B cell (primary cell): ENCODE measurements at regions not wholly inside any gene's neighbourhood (a gene's known extent, or its start where the extent isn't known, plus 50 kb on each side); places are given as distances from the start of the nearest gene placed in this dataset.

Experiments used
- ATAC-seq: fragments of 200-7000 bp; cut with Tn5 transposase; one replicate; pipeline ENCODE4 v1.10.0; 2021; ENCODE audit warnings: low read depth, mild to moderate bottlenecking, moderate number of reproducible peaks, moderate library complexity
- CTCF ChIA-PET: fragments of 350-600 bp; sonication (Branson Sonifier 250); formaldehyde crosslinking; loops from one replicate; lab custom pipeline; 2021; ENCODE audit warnings: antibody characterized with exemption, inconsistent platforms; lab: Charles Lee
- POLR2A ChIA-PET: fragments of 350-600 bp; sonication (Branson Sonifier 250); formaldehyde crosslinking; loops from one replicate; lab custom pipeline; 2021; ENCODE audit warnings: antibody characterized with exemption; lab: Charles Lee
- DNase-seq: peaks from one replicate; pipeline ENCODE4 v3.0.0; 2013
- H2AFZ ChIP-seq: 2 replicates; pipeline ENCODE4 v1.6.1; 2012; ENCODE audit warnings: mild to moderate bottlenecking, low read depth, low read length; ENCODE audit not compliant: insufficient read depth, poor library complexity, severe bottlenecking
- H3K27ac ChIP-seq, 2 donors: 1 replicate in 1 of 2; 2 replicates in 1 of 2; pipeline ENCODE4 v1.5.1; 2012 to 2013; ENCODE audit warnings: low read length in 2 of 2, mild to moderate bottlenecking in 2 of 2, moderate library complexity in 1 of 2
- H3K27me3 ChIP-seq, 4 experiments: fragments of 200-600 bp in 1 of 4; sonication (generic) in 1 of 4; replicated peaks in 1 of 4; 1 replicate in 2 of 4; 2 replicates in 2 of 4; pipeline versions ENCODE4 v1.6.1 to v1.7.0; 2013 to 2016; ENCODE audit warnings: low read length in 3 of 4, mild to moderate bottlenecking in 2 of 4, mixed read lengths in 1 of 4, moderate library complexity in 1 of 4; ENCODE audit not compliant: insufficient read depth in 4 of 4, control insufficient read depth in 3 of 4; ENCODE audit errors: control extremely low read depth in 1 of 4
- H3K36me3 ChIP-seq, 2 experiments: replicated peaks in 1 of 2; 1 replicate in 1 of 2; 2 replicates in 1 of 2; pipeline versions ENCODE4 v1.6.1 to v1.7.1; 2013; ENCODE audit warnings: low read length in 1 of 2; ENCODE audit not compliant: insufficient read depth in 2 of 2, control insufficient read depth in 1 of 2; ENCODE audit errors: control extremely low read depth in 1 of 2, extremely low read depth in 1 of 2
- H3K4me1 ChIP-seq, 2 donors: fragments of 200-600 bp in 1 of 2; sonication (generic) in 1 of 2; 1 replicate in 1 of 2; 2 replicates in 1 of 2; pipeline versions ENCODE4 v1.5.1 to v1.6.1; 2013 to 2017; ENCODE audit warnings: low read length in 2 of 2; ENCODE audit not compliant: control insufficient read depth in 2 of 2, insufficient read depth in 2 of 2
- H3K4me2 ChIP-seq: replicated peaks from 2 replicates; pipeline ENCODE3; 2012; ENCODE audit warnings: mild to moderate bottlenecking, low read depth, low read length; ENCODE audit not compliant: poor library complexity, severe bottlenecking
- H3K4me3 ChIP-seq, 5 experiments: fragments of 200-600 bp in 1 of 5; sonication (generic) in 1 of 5; 1 replicate in 3 of 5; 2 replicates in 2 of 5; pipeline versions ENCODE4 v1.5.1 to v1.7.0; 2011 to 2016; ENCODE audit warnings: low read length in 4 of 5, mild to moderate bottlenecking in 4 of 5, low read depth in 2 of 5, control low read depth in 1 of 5, moderate library complexity in 1 of 5; ENCODE audit not compliant: insufficient read depth in 1 of 5; ENCODE audit errors: control extremely low read depth in 1 of 5, extremely low read depth in 1 of 5
- H3K79me2 ChIP-seq: fragments of 200-600 bp; sonication (generic); one replicate; pipeline ENCODE4 v1.6.0; 2016; ENCODE audit warnings: low read length; ENCODE audit not compliant: control insufficient read depth, insufficient read depth
- H3K9ac ChIP-seq: fragments of 200-600 bp; sonication (generic); 2 replicates; pipeline ENCODE4 v1.6.1; 2017; ENCODE audit warnings: mild to moderate bottlenecking, low read length, moderate library complexity
- H3K9me3 ChIP-seq, 3 donors: one replicate each; pipeline versions ENCODE4 v1.6.1 to v1.7.1; 2013; ENCODE audit warnings: low read length in 2 of 3; ENCODE audit not compliant: control insufficient read depth in 2 of 3, insufficient read depth in 1 of 3; ENCODE audit errors: control extremely low read depth in 1 of 3
- H4K20me1 ChIP-seq: 2 replicates; pipeline ENCODE4 v1.6.0; 2012; ENCODE audit warnings: mild to moderate bottlenecking, low read length; ENCODE audit not compliant: insufficient read depth, control insufficient read depth, poor library complexity, severe bottlenecking
- H3K27ac Mint-ChIP-seq: one replicate; pipeline ENCODE4 v1.8.0; 2021; ENCODE audit warnings: mixed read lengths
- H3K27me3 Mint-ChIP-seq: one replicate; pipeline ENCODE4 v1.8.0; 2021; ENCODE audit warnings: mixed read lengths
- H3K4me1 Mint-ChIP-seq: one replicate; pipeline ENCODE4 v1.8.0; 2021; ENCODE audit warnings: mixed read lengths
- H3K4me3 Mint-ChIP-seq: one replicate; pipeline ENCODE4 v1.8.0; 2021; ENCODE audit warnings: mixed read lengths
- H3K9me3 Mint-ChIP-seq: one replicate; pipeline ENCODE4 v1.8.0; 2022; ENCODE audit warnings: mixed read lengths; ENCODE audit not compliant: insufficient read depth
- EZH2 ChIP-seq: IDR thresholded peaks from 2 replicates; pipeline ENCODE4 v1.6.1; 2012; ENCODE audit warnings: borderline replicate concordance, low read depth, mild to moderate bottlenecking, moderate library complexity, low read length; ENCODE audit not compliant: insufficient read depth, poor library complexity, severe bottlenecking
- WGBS: methylation state at CpG from one replicate; pipeline ENCODE4 v1.1.5; 2013; ENCODE audit warnings: missing lambda C conversion rate; ENCODE audit not compliant: insufficient coverage; 5-methylcytosine and 5-hydroxymethylcytosine counted together
- intact Hi-C: fragments of 100-400 bp; cut with micrococcal nuclease; formaldehyde crosslinking; loops from one replicate; pipeline ENCODE4 v1.10.0; 2022
- TF ChIP-seq, protein P1 (sequence below): fragments of 200-600 bp; IDR thresholded peaks from one replicate; pipeline ENCODE4 v1.8.0; 2022; ENCODE audit warnings: antibody characterized with exemption, mild to moderate bottlenecking

DNA sequence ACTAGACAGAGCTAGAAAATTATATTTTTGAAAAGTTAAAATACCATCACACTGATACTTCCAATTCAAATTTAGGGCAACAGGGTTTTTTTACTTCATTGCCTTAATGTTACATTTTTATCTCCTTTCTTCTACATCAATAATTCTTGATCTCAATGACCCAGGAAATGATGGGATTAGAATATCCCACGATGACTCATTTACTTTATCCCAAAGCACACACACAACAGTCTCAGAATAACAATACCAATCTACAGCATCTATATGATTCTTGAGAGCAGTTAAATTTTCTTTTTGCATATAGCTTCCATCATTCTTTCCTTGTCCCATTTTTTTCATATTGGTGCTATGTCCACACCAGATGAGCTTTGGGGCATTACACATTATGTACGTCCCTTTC lies 98.4 kb upstream of the EEPD1 start:
- no peaks in the 10 kb centered on the region for H3K9me3 ChIP-seq
- Mint-ChIP-seq H3K27ac (no peak overlapping the region), H3K4me3 (no peak overlapping the region), H3K9me3 (no peaks in the 10 kb centered on the region), H3K4me1 (peaks cover 8% of the 10 kb centered on the region), H3K27me3 (peaks cover 8% of the 10 kb centered on the region)
- TF ChIP-seq EZH2: no peak
- TF ChIP-seq, protein P1, sequence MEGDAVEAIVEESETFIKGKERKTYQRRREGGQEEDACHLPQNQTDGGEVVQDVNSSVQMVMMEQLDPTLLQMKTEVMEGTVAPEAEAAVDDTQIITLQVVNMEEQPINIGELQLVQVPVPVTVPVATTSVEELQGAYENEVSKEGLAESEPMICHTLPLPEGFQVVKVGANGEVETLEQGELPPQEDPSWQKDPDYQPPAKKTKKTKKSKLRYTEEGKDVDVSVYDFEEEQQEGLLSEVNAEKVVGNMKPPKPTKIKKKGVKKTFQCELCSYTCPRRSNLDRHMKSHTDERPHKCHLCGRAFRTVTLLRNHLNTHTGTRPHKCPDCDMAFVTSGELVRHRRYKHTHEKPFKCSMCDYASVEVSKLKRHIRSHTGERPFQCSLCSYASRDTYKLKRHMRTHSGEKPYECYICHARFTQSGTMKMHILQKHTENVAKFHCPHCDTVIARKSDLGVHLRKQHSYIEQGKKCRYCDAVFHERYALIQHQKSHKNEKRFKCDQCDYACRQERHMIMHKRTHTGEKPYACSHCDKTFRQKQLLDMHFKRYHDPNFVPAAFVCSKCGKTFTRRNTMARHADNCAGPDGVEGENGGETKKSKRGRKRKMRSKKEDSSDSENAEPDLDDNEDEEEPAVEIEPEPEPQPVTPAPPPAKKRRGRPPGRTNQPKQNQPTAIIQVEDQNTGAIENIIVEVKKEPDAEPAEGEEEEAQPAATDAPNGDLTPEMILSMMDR: no peak
- H3K4me2 ChIP-seq: no peak overlapping the region
- no CpG with 5 or more reads among the region's 2 CpGs for whole genome bisulfite sequencing
- no peaks in the 10 kb centered on the region for H3K79me2 ChIP-seq
- no peak overlapping the region for H3K27ac ChIP-seq
- CTCF ChIA-PET: no interaction called here
- H2AFZ ChIP-seq: no peak overlapping the region
- no peaks in the 10 kb centered on the region for H3K36me3 ChIP-seq
- ATAC-seq (no peak), DNase-seq (no peak)
- POLR2A ChIA-PET: no interaction called here
- peaks cover 0 to 8% of the 10 kb centered on the region in 2 donors for H3K4me1 ChIP-seq
- H3K9ac ChIP-seq: no peak overlapping the region
- intact Hi-C loops: no loop called here
- no peaks in the 10 kb centered on the region for H3K27me3 ChIP-seq
- H4K20me1 ChIP-seq: no peaks in the 10 kb centered on the region
- H3K4me3 ChIP-seq: no peak overlapping the region

DNA sequence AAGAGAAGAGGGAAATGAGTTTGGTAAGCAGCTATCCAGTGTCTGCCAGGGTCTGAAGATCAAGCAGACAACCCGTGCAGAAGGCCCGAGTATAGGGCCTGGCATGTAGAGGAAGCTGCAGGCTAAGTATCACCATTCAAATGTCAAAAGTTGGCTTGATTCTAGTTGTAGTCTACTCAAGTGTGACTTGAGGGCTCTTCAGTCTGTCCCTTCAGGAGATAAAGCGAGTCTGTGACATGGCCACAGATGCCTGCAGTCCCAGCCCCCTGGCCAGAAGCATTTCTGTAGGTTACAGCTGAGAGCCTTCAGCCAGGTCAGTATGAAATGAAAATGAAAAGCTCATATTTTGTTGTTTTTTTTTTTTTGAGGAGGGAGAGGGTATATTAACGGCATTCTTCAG lies 97.8 kb upstream of the EEPD1 start:
- no peak overlapping the region for H3K27ac Mint-ChIP-seq
- no peaks in the 10 kb centered on the region for H3K9me3 Mint-ChIP-seq
- Histone ChIP-seq H3K79me2 (no peaks in the 10 kb centered on the region), H2AFZ (no peak overlapping the region), H3K4me3 (no peak overlapping the region), H3K4me1 (peaks cover 0 to 8% of the 10 kb centered on the region in 2 donors), H3K9me3 (no peaks in the 10 kb centered on the region), H3K36me3 (no peaks in the 10 kb centered on the region), H3K27ac (no peak overlapping the region), H3K27me3 (no peaks in the 10 kb centered on the region), H4K20me1 (no peaks in the 10 kb centered on the region), H3K9ac (no peak overlapping the region), H3K4me2 (no peak overlapping the region)
- intact Hi-C loops: no loop called here
- H3K27me3 Mint-ChIP-seq: peaks cover 12% of the 10 kb centered on the region
- POLR2A ChIA-PET: no interaction called here
- no peak overlapping the region for H3K4me3 Mint-ChIP-seq
- ATAC-seq (no peak), DNase-seq (no peak)
- H3K4me1 Mint-ChIP-seq: peaks cover 8% of the 10 kb centered on the region
- 90% methylated on average over 3 of the region's 4 CpGs for WGBS
- TF ChIP-seq EZH2: no peak
- TF ChIP-seq, protein P1: no peak
- CTCF ChIA-PET: no interaction called here
